Vagina (tissue), 2 donors: ENCODE measurements at regions not wholly inside any gene's neighbourhood (a gene's known extent, or its start where the extent isn't known, plus 50 kb on each side); places are given as distances from the start of the nearest gene placed in this dataset.

Experiments used
- CTCF ChIP-seq, 3 experiments: fragments of 450-650 bp in 2 of 3; fragments of 200-600 bp in 1 of 3; sonication (generic) in 1 of 3; IDR thresholded peaks; one replicate each; pipeline ENCODE4 v1.5.1; 2017 to 2019; ENCODE audit warnings: antibody characterized with exemption in 3 of 3, mild to moderate bottlenecking in 2 of 3, moderate library complexity in 2 of 3
- POLR2A ChIP-seq, 2 donors: fragments of 450-650 bp; IDR thresholded peaks; one replicate each; pipeline ENCODE4 v1.6.1; 2017; ENCODE audit warnings: antibody characterized with exemption in 2 of 2, mild to moderate bottlenecking in 2 of 2, moderate library complexity in 2 of 2
- POLR2AphosphoS5 ChIP-seq, 2 donors: sonication (generic); formaldehyde crosslinking; IDR thresholded peaks; one replicate each; pipeline ENCODE4 v1.9.0; 2017; ENCODE audit warnings: antibody characterized with exemption in 2 of 2, mild to moderate bottlenecking in 2 of 2, low read depth in 1 of 2; ENCODE audit not compliant: insufficient read depth in 1 of 2

GRCh38 chr14:97513891-97514290 is 716.7 kb downstream of the VRK1 start:
- TF ChIP-seq CTCF (IDR thresholded peaks at IDR 0.05) (no peak), POLR2AphosphoS5 (IDR thresholded peaks at IDR 0.05; ENCODE audit: insufficient read depth in 1 of 2, low read depth in 1 of 2) (no peak), POLR2A (IDR thresholded peaks at IDR 0.05) (no peak)
